GM21825 (cell line): ENCODE measurements at regions not wholly inside any gene's neighbourhood (a gene's known extent, or its start where the extent isn't known, plus 50 kb on each side); places are given as distances from the start of the nearest gene placed in this dataset.
"Not testable (repeated sequence)": the region's sequence is repeated elsewhere in the genome, so short reads cannot be mapped to it uniquely, and the experiment has no call there.

Source experiments
- ATAC-seq: cut with Tn5 transposase; IDR thresholded peaks from one replicate; pipeline ENCODE4 v1.9.1; 2021; ENCODE audit warnings: mild to moderate bottlenecking, moderate library complexity; ENCODE audit not compliant: unreplicated experiment

DNA sequence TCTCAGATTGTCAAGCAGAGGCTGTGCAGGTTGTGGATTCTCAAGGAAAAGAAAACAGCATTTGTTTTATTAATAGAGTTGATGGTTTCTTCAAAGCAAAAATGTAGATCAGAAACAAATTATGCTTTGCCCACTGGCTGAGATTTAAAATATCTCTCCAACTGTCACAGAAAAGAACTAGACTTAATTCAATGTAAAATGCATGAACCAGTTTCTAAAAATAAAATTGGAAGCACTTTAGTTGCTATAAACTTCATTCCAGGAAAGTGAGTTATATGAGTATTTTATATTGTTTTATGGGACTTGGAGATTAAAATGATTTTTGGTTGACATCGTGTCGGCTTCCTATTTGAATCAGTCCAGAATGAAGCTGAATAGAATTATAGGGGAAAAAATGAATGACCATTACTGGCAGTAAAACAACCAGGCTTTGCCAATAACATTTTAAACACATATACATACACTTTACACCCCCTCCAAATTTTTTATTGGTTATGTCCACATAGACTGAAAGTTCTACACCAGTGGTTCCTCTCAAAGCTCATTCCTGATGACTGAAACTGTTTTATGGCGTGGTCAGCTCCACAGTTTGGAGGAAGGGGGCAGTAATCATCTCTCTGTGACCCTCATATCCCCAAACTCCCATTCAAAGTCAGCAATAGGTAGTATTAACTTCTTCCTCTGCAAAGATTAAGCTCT lies 55.5 kb upstream of the DAAM1 start:
- ATAC-seq, result no peak

DNA sequence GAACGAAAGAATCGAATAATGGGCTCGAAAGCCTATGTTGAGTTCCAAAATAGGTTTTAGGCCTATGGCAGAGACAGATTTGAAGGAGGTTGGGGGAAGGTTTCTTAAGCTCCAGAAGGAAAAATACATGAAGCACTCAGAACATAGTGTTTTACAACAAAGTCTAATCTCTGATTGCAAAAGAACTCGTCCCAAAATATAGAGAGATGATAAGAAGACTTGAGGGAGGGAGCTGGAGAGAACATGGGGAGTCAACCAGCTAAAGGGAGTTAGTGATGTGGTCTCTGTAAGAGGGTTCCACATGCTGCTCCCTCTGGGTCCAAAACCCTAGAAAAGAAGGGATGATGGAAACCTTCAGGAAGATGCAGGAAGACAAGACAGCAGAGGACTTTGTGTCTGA lies 54.8 kb upstream of the DAAM1 start:
- ATAC-seq, result no peak

- ATAC-seq, result no peak
Observed at GRCh38 chr14:59134307-59134706, 54.2 kb upstream of the DAAM1 start.

- no peak for ATAC-seq
Observed at GRCh38 chr14:59137256-59137655, 51.2 kb upstream of the DAAM1 start.

DNA sequence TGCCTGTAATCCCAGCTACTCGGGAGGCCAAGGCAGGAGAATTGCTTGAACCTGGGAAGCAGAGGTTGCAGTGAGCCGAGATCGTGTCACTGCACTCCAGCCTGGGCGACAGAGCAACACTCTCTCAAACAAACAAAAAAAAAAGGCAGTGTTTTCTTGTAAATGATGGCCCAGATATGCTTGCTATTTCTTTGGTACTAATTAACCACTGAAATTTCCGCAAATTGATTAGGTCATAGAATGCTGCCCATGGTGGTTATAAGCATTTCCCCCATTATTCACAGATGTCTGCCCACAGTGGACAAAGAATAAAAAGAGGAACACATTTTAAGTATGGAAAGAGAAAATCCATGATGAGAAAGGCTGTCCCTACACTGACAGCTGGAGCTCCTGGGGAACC lies 49.9 kb upstream of the DAAM1 start:
- ATAC-seq, result not testable (repeated sequence)
